ENCODE measurements at regions not wholly inside any gene's neighbourhood (a gene's known extent, or its start where the extent isn't known, plus 50 kb on each side); places are given as distances from the start of the nearest gene placed in this dataset.

DNA sequence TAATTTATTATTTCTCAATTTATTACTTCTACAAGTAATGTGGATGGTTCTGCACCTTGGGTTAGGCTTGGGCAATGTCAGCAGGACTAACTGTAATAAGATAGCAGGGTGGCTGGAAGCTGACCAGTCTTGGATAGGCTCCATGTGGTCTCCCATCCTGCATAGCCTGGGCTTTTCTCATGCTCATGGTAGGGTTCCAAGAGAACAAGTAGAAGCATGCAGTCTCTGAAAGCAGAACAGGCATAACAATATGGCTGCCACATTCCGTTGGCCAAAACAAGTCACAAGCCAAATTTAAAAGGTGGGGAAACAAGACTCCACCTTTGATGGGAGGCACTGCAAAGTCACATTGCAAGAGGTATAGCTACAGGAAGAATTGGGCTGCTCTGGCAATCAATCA lies 98.6 kb upstream of the MDFIC start:
- H3K4me2 ChIP-seq (ENCODE audit: low read length): no peak overlapping the region
- peaks cover 4% of the 10 kb centered on the region for H3K9me3 ChIP-seq (ENCODE audit: low read length)
- H3K27ac ChIP-seq (ENCODE audit: low read depth, low read length, poor library complexity, severe bottlenecking): no peak overlapping the region
- TF ChIP-seq CTCF (IDR thresholded peaks at IDR 0.05; ENCODE audit: low read length): no peak
- no peak for TF ChIP-seq EZH2 (IDR thresholded peaks at IDR 0.05; ENCODE audit: borderline replicate concordance, low read length)
- no peak overlapping the region for H3K9ac ChIP-seq (ENCODE audit: low read length)
- H3K9me2 ChIP-seq (ENCODE audit: low read depth, low read length): no peaks in the 10 kb centered on the region; the same call in 1 of the 2 replicates
- no peaks in the 10 kb centered on the region for H4K20me1 ChIP-seq (ENCODE audit: insufficient read depth, low read length)
- H3K36me3 ChIP-seq (ENCODE audit: insufficient read depth, low read length): no peaks in the 10 kb centered on the region
- no peak overlapping the region for H2AFZ ChIP-seq (ENCODE audit: low read length)
- H3K27me3 ChIP-seq (ENCODE audit: insufficient read depth, low read length): no peaks in the 10 kb centered on the region
- H3K79me2 ChIP-seq (ENCODE audit: insufficient read depth, low read length): no peaks in the 10 kb centered on the region
- no peaks in the 10 kb centered on the region for H3K4me1 ChIP-seq (ENCODE audit: insufficient read depth, low read length, severe bottlenecking)
- no peak overlapping the region for H3K4me3 ChIP-seq (ENCODE audit: low read depth, low read length, poor library complexity, severe bottlenecking)
- H3F3A ChIP-seq (ENCODE audit: insufficient read depth, low read length): no peaks in the 10 kb centered on the region

GRCh38 chr7:114825423-114825951 lies 96.4 kb upstream of the MDFIC start:
- H3K4me2 ChIP-seq (ENCODE audit: low read length): no peak overlapping the region
- no peaks in the 10 kb centered on the region for H3K27me3 ChIP-seq (ENCODE audit: insufficient read depth, low read length)
- no peaks in the 10 kb centered on the region for H4K20me1 ChIP-seq (ENCODE audit: insufficient read depth, low read length)
- no peak overlapping the region for H3K27ac ChIP-seq (ENCODE audit: low read depth, low read length, poor library complexity, severe bottlenecking)
- no peaks in the 10 kb centered on the region for H3K36me3 ChIP-seq (ENCODE audit: insufficient read depth, low read length)
- TF ChIP-seq EZH2 (IDR thresholded peaks at IDR 0.05; ENCODE audit: borderline replicate concordance, low read length): no peak
- H2AFZ ChIP-seq (ENCODE audit: low read length): no peak overlapping the region
- H3K4me1 ChIP-seq (ENCODE audit: insufficient read depth, low read length, severe bottlenecking): no peaks in the 10 kb centered on the region
- no peak overlapping the region for H3K4me3 ChIP-seq (ENCODE audit: low read depth, low read length, poor library complexity, severe bottlenecking)
- no peaks in the 10 kb centered on the region for H3F3A ChIP-seq (ENCODE audit: insufficient read depth, low read length)
- no peaks in the 10 kb centered on the region; the same call in 1 of the 2 replicates for H3K9me2 ChIP-seq (ENCODE audit: low read depth, low read length)
- H3K79me2 ChIP-seq (ENCODE audit: insufficient read depth, low read length): no peaks in the 10 kb centered on the region
- H3K9me3 ChIP-seq (ENCODE audit: low read length): peaks cover 4% of the 10 kb centered on the region
- H3K9ac ChIP-seq (ENCODE audit: low read length): no peak overlapping the region

DNA sequence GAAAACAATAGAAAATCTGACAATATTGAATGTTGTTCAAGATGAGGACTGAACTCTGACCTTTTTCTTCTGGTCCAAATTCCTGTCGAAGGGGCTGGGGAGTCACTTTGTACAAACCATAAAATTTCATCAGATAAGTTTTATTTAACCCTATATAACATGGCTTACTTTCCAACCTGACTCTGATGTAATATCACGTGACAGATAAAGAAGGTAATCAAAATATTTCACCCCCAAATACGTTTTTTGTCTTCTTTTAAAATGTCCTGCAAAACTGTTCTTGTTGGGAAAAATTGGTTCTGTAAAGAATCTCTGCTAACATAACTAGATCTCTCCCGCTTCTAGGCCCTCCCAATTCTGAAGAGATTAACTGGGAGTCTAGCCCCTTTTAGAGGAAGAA lies 90.9 kb upstream of the MDFIC start:
- Histone ChIP-seq H3K9me3 (ENCODE audit: low read length) (peaks cover 4% of the 10 kb centered on the region), H3K4me2 (ENCODE audit: low read length) (no peak overlapping the region), H3K36me3 (ENCODE audit: insufficient read depth, low read length) (no peaks in the 10 kb centered on the region), H4K20me1 (ENCODE audit: insufficient read depth, low read length) (no peaks in the 10 kb centered on the region), H3K9ac (ENCODE audit: low read length) (no peak overlapping the region), H3K27me3 (ENCODE audit: insufficient read depth, low read length) (no peaks in the 10 kb centered on the region), H2AFZ (ENCODE audit: low read length) (no peak overlapping the region), H3K27ac (ENCODE audit: low read depth, low read length, poor library complexity, severe bottlenecking) (no peak overlapping the region), H3K4me1 (ENCODE audit: insufficient read depth, low read length, severe bottlenecking) (no peaks in the 10 kb centered on the region), H3F3A (ENCODE audit: insufficient read depth, low read length) (no peaks in the 10 kb centered on the region), H3K9me2 (ENCODE audit: low read depth, low read length) (no peaks in the 10 kb centered on the region), H3K79me2 (ENCODE audit: insufficient read depth, low read length) (no peaks in the 10 kb centered on the region), H3K4me3 (ENCODE audit: low read depth, low read length, poor library complexity, severe bottlenecking) (no peak overlapping the region)
- TF ChIP-seq CTCF (IDR thresholded peaks at IDR 0.05; ENCODE audit: low read length) (no peak), EZH2 (IDR thresholded peaks at IDR 0.05; ENCODE audit: borderline replicate concordance, low read length) (no peak)

DNA sequence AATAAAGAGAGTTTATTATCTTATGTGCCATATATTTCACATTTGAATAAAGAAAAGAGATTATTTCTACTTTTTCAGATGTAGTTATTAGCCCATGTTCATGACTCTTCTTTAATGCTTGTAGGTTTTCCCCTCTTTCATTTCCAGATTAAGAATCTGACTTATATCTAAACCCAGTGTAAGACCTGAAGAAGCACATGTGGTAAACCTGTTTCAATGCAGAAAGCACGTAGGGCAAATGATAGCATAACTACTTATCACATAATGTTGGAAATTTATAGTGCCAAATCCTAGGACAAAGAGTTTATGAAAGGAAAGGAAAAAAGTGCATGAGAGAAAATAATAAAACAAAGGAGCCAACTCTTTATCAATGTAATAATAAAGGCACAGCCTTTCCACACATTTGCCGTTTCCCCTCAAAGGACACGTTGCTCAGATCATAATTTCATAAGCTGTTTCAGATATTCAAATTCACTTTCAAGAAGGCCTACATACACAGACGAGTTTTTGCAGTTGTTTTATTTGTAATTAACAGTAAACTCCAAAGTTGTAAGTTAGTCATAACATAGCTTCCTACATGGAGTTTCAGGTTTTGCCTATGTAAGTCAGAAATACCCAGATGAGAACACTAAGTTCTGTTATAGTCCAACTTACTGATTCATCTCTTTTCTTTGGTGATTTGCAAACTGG lies 88.8 kb upstream of the MDFIC start:
- Histone ChIP-seq H3K4me3 (ENCODE audit: low read depth, low read length, poor library complexity, severe bottlenecking) (no peak overlapping the region), H2AFZ (ENCODE audit: low read length) (no peak overlapping the region), H3K9ac (ENCODE audit: low read length) (no peak overlapping the region), H3K27ac (ENCODE audit: low read depth, low read length, poor library complexity, severe bottlenecking) (no peak overlapping the region), H3F3A (ENCODE audit: insufficient read depth, low read length) (no peaks in the 10 kb centered on the region), H3K9me2 (ENCODE audit: low read depth, low read length) (no peaks in the 10 kb centered on the region), H3K79me2 (ENCODE audit: insufficient read depth, low read length) (no peaks in the 10 kb centered on the region), H3K4me1 (ENCODE audit: insufficient read depth, low read length, severe bottlenecking) (no peaks in the 10 kb centered on the region), H4K20me1 (ENCODE audit: insufficient read depth, low read length) (no peaks in the 10 kb centered on the region), H3K4me2 (ENCODE audit: low read length) (no peak overlapping the region), H3K9me3 (ENCODE audit: low read length) (no peaks in the 10 kb centered on the region), H3K36me3 (ENCODE audit: insufficient read depth, low read length) (no peaks in the 10 kb centered on the region), H3K27me3 (ENCODE audit: insufficient read depth, low read length) (no peaks in the 10 kb centered on the region)
- no peak for TF ChIP-seq EZH2 (IDR thresholded peaks at IDR 0.05; ENCODE audit: borderline replicate concordance, low read length)
- TF ChIP-seq CTCF (IDR thresholded peaks at IDR 0.05; ENCODE audit: low read length): no peak
